Central memory CD8-positive, alpha-beta T cell (primary cell): ENCODE measurements at regions not wholly inside any gene's neighbourhood (a gene's known extent, or its start where the extent isn't known, plus 50 kb on each side); places are given as distances from the start of the nearest gene placed in this dataset.
"Not testable (repeated sequence)": the region's sequence is repeated elsewhere in the genome, so short reads cannot be mapped to it uniquely, and the experiment has no call there.

ENCODE experiments used
- ATAC-seq: fragments of 150-1000 bp; cut with Tn5 transposase; replicated peaks from 2 replicates; pipeline ENCODE4 v1.10.0; 2022; ENCODE audit warnings: mild to moderate bottlenecking, moderate FRiP score, moderate number of reproducible peaks; ENCODE audit not compliant: poor library complexity, severe bottlenecking; ENCODE audit errors: extremely low read depth
- DNase-seq, 2 donors: peaks; one replicate each; pipeline ENCODE4 v3.0.0; 2021; ENCODE audit warnings: low spot score in 2 of 2
- H3K27ac Mint-ChIP-seq: one replicate; pipeline ENCODE4 v1.8.0; 2022; ENCODE audit warnings: low read depth, mild to moderate bottlenecking, moderate library complexity, mixed read lengths
- H3K27me3 Mint-ChIP-seq: one replicate; pipeline ENCODE4 v1.8.0; 2022; ENCODE audit warnings: mixed read lengths
- H3K36me3 Mint-ChIP-seq: one replicate; pipeline ENCODE4 v1.8.0; 2022; ENCODE audit warnings: mild to moderate bottlenecking, moderate library complexity, mixed read lengths; ENCODE audit not compliant: insufficient read depth
- H3K4me1 Mint-ChIP-seq: one replicate; pipeline ENCODE4 v1.8.0; 2022; ENCODE audit warnings: mixed read lengths
- H3K4me3 Mint-ChIP-seq: one replicate; pipeline ENCODE4 v1.8.0; 2022; ENCODE audit warnings: mild to moderate bottlenecking, moderate library complexity, mixed read lengths
- H3K9me3 Mint-ChIP-seq: one replicate; pipeline ENCODE4 v1.8.0; 2022; ENCODE audit warnings: mixed read lengths

GRCh38 chr13:34361560-34361959 is 543.6 kb downstream of the RFC3 start:
- DNase-seq: no peak
- no peaks in the 10 kb centered on the region for H3K27me3 Mint-ChIP-seq
- no peaks in the 10 kb centered on the region for H3K9me3 Mint-ChIP-seq
- H3K4me3 Mint-ChIP-seq: no peak overlapping the region
- no peak overlapping the region for H3K27ac Mint-ChIP-seq
- no peaks in the 10 kb centered on the region for H3K36me3 Mint-ChIP-seq
- H3K4me1 Mint-ChIP-seq: no peaks in the 10 kb centered on the region
- ATAC-seq: no peak

DNA sequence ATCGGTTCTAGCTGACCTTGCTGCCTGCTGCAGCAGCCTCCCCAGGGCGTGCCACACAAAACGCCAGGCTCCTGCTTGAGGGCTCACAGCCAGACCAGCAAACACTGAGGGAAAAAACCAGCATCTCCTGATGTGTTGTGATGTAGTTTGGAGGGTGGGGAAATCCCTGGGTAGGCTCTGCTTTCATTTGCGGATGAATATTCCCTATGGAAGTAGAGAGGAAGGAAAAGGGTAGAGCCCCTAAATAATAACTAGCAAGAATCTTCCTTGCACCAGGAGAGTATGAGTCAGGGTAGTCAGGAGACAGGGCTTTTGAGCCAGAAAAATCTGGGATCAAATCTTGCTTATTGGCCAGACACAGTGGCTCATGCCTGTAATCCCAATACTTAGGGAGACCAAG is 545.3 kb downstream of the RFC3 start:
- Mint-ChIP-seq H3K9me3 (no peaks in the 10 kb centered on the region), H3K27ac (no peak overlapping the region), H3K27me3 (no peaks in the 10 kb centered on the region), H3K4me1 (no peaks in the 10 kb centered on the region), H3K4me3 (no peak overlapping the region), H3K36me3 (no peaks in the 10 kb centered on the region)
- ATAC-seq (no peak), DNase-seq (no peak)

- Mint-ChIP-seq H3K27ac (no peak overlapping the region), H3K27me3 (no peaks in the 10 kb centered on the region), H3K36me3 (no peaks in the 10 kb centered on the region), H3K4me1 (no peaks in the 10 kb centered on the region), H3K4me3 (no peak overlapping the region), H3K9me3 (no peaks in the 10 kb centered on the region)
- DNase-seq (no peak), ATAC-seq (no peak)
Measured at GRCh38 chr13:34364633-34365032, 546.7 kb downstream of the RFC3 start.

DNA sequence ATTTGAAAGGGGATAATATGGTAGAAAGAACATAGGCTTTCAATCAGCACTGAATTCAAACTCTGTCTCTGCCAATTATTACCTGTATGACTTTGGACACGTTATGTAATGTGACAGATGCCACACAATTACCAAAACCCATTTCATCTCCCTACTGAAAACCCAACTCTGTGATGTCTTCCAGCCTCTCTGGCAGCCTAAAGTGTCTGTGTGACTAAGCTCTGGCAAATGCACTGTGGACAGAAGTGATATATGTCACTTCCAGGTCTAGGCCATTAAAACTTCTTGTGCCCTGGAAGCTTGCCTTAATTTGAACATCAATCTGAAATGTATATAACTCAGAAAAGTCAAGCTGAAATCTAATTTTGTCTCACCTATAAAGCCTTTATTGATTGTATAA is 552.0 kb downstream of the RFC3 start:
- DNase-seq: no peak
- no peaks in the 10 kb centered on the region for H3K4me1 Mint-ChIP-seq
- ATAC-seq: no peak
- no peak overlapping the region for H3K4me3 Mint-ChIP-seq
- H3K9me3 Mint-ChIP-seq: peaks cover 6% of the 10 kb centered on the region
- H3K27ac Mint-ChIP-seq: no peak overlapping the region
- H3K36me3 Mint-ChIP-seq: no peaks in the 10 kb centered on the region
- H3K27me3 Mint-ChIP-seq: no peaks in the 10 kb centered on the region

- Mint-ChIP-seq H3K27ac (no peak overlapping the region), H3K9me3 (peaks cover 6% of the 10 kb centered on the region), H3K4me3 (no peak overlapping the region), H3K27me3 (no peaks in the 10 kb centered on the region), H3K36me3 (no peaks in the 10 kb centered on the region), H3K4me1 (no peaks in the 10 kb centered on the region)
- DNase-seq: no peak
- no peak for ATAC-seq
Measured at GRCh38 chr13:34371108-34371507, 553.2 kb downstream of the RFC3 start.

DNA sequence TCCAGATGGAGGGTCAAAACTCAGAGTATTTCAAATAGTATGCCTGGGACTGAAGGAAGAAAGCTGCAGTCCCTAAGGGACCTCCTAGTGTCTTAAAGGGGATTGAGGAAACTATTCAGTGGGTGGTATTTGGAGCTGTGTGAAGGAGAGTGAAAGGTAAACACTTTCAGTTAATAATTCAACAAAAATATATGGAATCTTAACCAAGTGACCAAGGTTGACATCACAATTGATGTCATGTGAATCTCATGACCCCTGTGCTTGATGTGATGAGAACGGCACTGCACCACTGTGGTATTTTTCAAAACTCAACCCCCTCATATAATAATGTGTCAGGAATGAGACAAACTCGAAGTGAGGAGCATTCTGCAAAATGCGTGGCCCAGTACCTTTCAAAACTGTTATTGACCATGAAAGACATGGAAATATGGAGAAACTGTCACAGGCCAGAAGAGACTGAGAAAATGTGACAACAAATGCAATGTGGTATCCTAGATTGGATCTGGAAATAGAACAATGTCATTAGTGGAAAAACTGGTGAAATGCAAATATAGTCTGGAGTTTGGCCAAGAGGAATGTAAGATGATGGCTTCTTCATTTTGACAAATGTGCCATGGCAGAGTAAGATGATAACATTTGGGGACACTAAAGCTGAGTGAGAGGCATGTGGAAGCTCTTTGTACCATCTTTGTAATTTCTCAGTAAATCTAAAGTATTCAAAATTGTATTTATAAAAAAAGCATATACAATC is 553.9 kb downstream of the RFC3 start:
- no peaks in the 10 kb centered on the region for H3K36me3 Mint-ChIP-seq
- DNase-seq: no peak
- no peak for ATAC-seq
- peaks cover 11% of the 10 kb centered on the region for H3K9me3 Mint-ChIP-seq
- no peak overlapping the region for H3K4me3 Mint-ChIP-seq
- no peak overlapping the region for H3K27ac Mint-ChIP-seq
- H3K4me1 Mint-ChIP-seq: no peaks in the 10 kb centered on the region
- H3K27me3 Mint-ChIP-seq: no peaks in the 10 kb centered on the region

- no peak for DNase-seq
- H3K4me1 Mint-ChIP-seq: no peaks in the 10 kb centered on the region
- no peak for ATAC-seq
- no peaks in the 10 kb centered on the region for H3K36me3 Mint-ChIP-seq
- H3K27me3 Mint-ChIP-seq: no peaks in the 10 kb centered on the region
- no peak overlapping the region for H3K27ac Mint-ChIP-seq
- peaks cover 12% of the 10 kb centered on the region for H3K9me3 Mint-ChIP-seq
- no peak overlapping the region for H3K4me3 Mint-ChIP-seq
Measured at GRCh38 chr13:34372581-34372980, 554.6 kb downstream of the RFC3 start.

GRCh38 chr13:34376483-34376882 is 558.5 kb downstream of the RFC3 start:
- Mint-ChIP-seq H3K27ac (no peak overlapping the region), H3K4me1 (no peaks in the 10 kb centered on the region), H3K4me3 (no peak overlapping the region), H3K9me3 (peaks cover 21% of the 10 kb centered on the region), H3K27me3 (no peaks in the 10 kb centered on the region), H3K36me3 (no peaks in the 10 kb centered on the region)
- DNase-seq: no peak
- no peak for ATAC-seq

GRCh38 chr13:34381228-34381627 is 560.8 kb upstream of the NBEA start:
- ATAC-seq: no peak
- Mint-ChIP-seq H3K4me3 (no peak overlapping the region), H3K9me3 (peaks cover 22% of the 10 kb centered on the region), H3K4me1 (no peaks in the 10 kb centered on the region), H3K27ac (no peak overlapping the region), H3K27me3 (no peaks in the 10 kb centered on the region), H3K36me3 (no peaks in the 10 kb centered on the region)
- no peak for DNase-seq

- no peak overlapping the region for H3K4me3 Mint-ChIP-seq
- no peak for DNase-seq
- ATAC-seq: no peak
Measured at GRCh38 chr13:34383728-34384127, 558.3 kb upstream of the NBEA start.

GRCh38 chr13:34386229-34386628 is 555.8 kb upstream of the NBEA start:
- not testable (repeated sequence) for ATAC-seq, H3K27me3 Mint-ChIP-seq, H3K4me1 Mint-ChIP-seq, H3K36me3 Mint-ChIP-seq, DNase-seq, H3K27ac Mint-ChIP-seq, H3K9me3 Mint-ChIP-seq, H3K4me3 Mint-ChIP-seq

More at GRCh38 chr13:34383728-34384127, 558.3 kb upstream of the NBEA start:
- no peak overlapping the region for H3K27ac Mint-ChIP-seq
- H3K36me3 Mint-ChIP-seq: no peaks in the 10 kb centered on the region
- peaks cover 16% of the 10 kb centered on the region for H3K9me3 Mint-ChIP-seq
- no peaks in the 10 kb centered on the region for H3K4me1 Mint-ChIP-seq
- H3K27me3 Mint-ChIP-seq: no peaks in the 10 kb centered on the region

GRCh38 chr13:34391076-34391475 is 551.0 kb upstream of the NBEA start:
- no peaks in the 10 kb centered on the region for H3K36me3 Mint-ChIP-seq
- no peaks in the 10 kb centered on the region for H3K4me1 Mint-ChIP-seq
- no peak overlapping the region for H3K27ac Mint-ChIP-seq
- no peak overlapping the region for H3K4me3 Mint-ChIP-seq
- H3K27me3 Mint-ChIP-seq: no peaks in the 10 kb centered on the region
- peaks cover 11% of the 10 kb centered on the region for H3K9me3 Mint-ChIP-seq
- DNase-seq: no peak
- ATAC-seq: no peak

- Mint-ChIP-seq H3K4me3 (no peak overlapping the region), H3K27me3 (no peaks in the 10 kb centered on the region)
Measured at GRCh38 chr13:34401696-34402095, 540.4 kb upstream of the NBEA start.

More at GRCh38 chr13:34401696-34402095, 540.4 kb upstream of the NBEA start:
- H3K4me1 Mint-ChIP-seq: no peaks in the 10 kb centered on the region
- H3K27ac Mint-ChIP-seq: no peak overlapping the region
- DNase-seq: no peak
- no peaks in the 10 kb centered on the region for H3K36me3 Mint-ChIP-seq
- ATAC-seq: no peak
- no peaks in the 10 kb centered on the region for H3K9me3 Mint-ChIP-seq
